Stimulated activated CD4-positive, alpha-beta T cell treated with anti-CD3 and anti-CD28 coated beads, Interleukin-12 subunit alpha, Interleukin-12 subunit beta, amount 100 ng/mL, for 4 hours (primary cell): ENCODE measurements at regions not wholly inside any gene's neighbourhood (a gene's known extent, or its start where the extent isn't known, plus 50 kb on each side); places are given as distances from the start of the nearest gene placed in this dataset.

Experiments used
- DNase-seq: peaks from one replicate; pipeline ENCODE4 v3.0.0-alpha.2; 2020

- DNase-seq, result no peak
Observed at GRCh38 chr16:86286991-86287663, 223.2 kb upstream of the FOXF1 start.

- DNase-seq, result no peak
Observed at GRCh38 chr16:86287664-86288201, 222.6 kb upstream of the FOXF1 start.

GRCh38 chr16:86288716-86289294 lies 221.5 kb upstream of the FOXF1 start:
- DNase-seq, result no peak

DNA sequence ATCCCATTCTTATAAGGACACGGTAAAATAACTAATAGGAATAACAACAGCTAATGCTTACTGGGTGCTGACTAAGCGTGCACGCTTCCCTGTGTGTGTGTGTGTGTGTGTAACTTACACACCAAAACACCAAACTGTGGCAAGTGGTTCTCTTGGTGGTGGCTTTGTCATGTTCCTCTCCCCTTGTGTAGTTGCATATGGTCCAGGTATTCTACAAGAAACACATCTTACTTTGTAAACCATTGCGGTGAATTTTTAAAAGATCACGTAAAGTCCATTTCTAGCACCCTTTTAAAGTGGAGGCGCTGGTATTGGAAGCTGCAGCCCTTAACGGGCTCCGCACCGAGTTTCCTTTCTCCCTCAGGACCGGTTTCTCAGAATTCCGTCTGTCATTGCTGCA lies 221.0 kb upstream of the FOXF1 start:
- DNase-seq, result no peak

DNA sequence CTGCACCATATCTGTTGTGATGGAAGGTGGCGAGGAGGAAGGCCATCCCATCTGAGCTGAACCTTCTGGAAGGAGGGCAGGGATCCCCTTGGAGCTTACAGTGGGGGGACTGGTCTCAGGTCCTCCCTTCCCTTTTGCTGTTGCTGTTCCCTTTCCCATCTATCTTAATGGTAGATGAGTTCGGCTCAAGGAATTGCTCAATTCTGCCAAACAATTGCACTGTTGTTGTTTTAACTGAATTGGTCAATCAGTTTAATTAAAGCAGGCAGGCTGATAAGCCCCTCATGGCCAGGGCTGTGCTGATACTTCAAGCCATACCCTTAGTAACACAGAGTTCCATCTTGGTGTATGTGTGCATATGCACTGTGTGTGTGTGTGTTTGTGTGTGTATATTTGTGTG lies 220.4 kb upstream of the FOXF1 start:
- no peak for DNase-seq

- DNase-seq, result no peak
Observed at GRCh38 chr16:86291491-86291890, 218.8 kb upstream of the FOXF1 start.

- no peak for DNase-seq
Observed at GRCh38 chr16:86292171-86292775, 218.1 kb upstream of the FOXF1 start.

- no peak for DNase-seq
Observed at GRCh38 chr16:86292942-86293341, 217.4 kb upstream of the FOXF1 start.

GRCh38 chr16:86293906-86294305 lies 216.4 kb upstream of the FOXF1 start:
- no peak for DNase-seq

DNA sequence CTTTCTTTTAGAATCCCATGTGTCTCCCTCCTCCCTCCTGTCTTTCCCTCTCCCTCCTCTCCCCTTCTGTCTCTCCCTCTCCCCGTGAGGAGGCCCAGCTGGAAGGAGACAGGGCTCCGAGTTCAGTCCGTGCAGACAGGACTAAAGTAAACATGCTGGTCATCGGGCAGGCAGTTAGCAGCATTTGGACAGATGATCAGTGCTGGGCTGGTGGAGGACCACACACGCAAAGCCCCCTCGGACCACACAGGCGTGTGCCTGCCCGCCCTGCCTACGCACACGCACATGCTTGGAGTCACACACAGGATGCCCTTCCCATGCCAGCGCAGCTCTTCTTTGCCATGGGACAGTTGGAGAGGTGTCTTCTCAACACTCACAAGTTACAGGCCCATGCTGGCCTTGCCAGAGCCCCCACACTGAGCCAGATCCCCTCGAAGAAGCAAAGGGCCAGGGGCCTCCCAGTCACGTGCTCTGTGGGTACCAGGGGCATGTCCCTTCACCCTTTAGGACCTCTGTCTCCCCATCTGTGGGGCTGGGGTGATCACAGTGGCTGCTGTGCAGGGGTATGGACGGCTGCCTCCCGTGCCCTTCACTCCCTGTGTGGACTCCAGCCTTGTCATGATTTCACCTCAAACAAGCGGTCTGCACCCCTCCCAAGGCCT lies 215.7 kb upstream of the FOXF1 start:
- DNase-seq, result no peak

DNA sequence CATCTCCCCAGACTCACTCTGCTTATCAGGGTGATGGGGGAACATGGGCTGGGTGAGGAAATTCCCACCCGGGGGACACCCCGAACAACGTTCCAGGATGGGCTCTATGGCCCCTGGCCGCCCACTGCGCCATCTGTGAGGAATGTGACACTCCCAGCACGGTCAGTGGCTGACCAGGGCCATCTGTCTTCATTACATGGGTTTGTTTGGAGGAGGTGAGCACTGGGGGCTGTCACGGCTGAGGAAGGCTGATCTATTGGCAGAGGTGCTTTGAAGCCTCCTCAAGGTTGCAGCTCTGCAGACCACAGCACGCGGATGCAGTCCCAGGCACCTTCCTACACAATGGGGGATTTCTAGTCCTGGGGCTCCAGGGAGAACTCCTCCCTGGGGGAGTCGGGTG lies 214.1 kb upstream of the FOXF1 start:
- DNase-seq, result no peak

GRCh38 chr16:86297391-86297790 lies 212.9 kb upstream of the FOXF1 start:
- DNase-seq, result no peak

GRCh38 chr16:86297866-86298757 lies 212.2 kb upstream of the FOXF1 start:
- no peak for DNase-seq

GRCh38 chr16:86298758-86299134 lies 211.6 kb upstream of the FOXF1 start:
- no peak for DNase-seq

DNA sequence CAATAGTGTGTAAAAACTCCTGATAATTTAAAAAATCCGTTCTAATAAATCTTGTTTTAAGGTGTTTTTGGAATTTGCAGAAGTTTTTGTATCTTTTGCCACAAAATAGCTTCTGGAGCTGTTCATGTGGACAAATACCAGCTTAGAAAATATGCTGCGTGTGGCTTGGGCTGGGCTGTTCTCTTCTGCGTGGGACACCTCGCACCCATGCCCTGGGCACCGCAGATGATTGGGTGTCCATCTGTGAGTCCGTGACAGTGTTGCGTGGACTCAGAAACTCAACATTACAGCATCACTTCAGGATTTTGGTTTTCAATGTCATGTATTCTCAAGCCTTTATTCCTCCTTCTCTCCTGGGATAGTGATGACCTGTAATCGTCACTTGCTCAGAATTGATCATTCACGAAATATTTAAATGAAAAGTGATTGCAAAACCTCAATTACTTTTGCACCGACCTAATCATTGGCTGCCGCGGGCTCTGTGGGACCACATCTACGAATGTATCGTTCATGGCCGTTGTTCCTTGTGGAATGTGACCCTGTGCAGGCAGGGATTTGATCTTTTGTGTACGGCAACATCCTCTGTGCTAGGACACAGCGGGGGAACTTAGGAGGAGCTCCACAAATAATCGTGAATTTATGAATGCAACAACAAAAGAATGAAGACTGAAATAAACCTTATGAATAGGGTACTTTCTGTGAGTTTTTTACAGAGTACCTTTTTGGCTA lies 210.3 kb upstream of the FOXF1 start:
- DNase-seq, result no peak

DNA sequence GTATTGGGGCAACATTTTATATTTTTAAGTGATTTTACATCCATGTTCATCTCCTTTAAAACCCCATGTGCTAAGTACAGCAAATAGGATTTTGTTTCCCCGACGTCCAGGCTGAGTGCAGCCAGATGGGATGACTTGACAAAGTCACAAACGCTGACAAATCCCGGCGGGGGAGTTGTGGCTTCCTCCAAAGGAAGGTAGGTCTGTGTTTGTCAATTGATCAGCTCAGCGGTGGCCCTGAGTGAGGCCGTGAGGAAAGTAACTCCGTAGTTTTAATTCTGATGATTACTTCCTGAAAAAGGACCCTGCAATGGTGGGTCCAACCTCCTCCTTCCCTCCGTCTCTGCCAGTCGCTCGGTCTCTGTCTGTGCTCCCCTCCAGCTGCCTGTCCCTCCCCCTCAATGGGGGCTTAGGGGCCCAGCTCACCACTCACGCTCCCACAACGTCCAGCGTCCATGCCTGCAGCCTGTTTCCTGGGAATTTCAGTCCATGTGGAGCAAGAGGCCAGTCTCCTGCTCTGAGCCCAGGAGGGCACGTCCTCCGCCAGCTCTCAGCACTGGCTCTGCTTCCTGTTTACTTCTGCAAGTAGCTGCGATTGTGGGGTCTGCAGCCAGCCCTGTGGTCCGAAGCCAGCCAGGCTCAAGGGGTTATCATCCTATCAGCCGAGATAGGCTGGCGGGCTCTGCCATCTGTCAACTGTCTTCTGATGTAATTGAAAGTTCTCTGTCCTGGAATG lies 209.4 kb upstream of the FOXF1 start:
- DNase-seq, result no peak

DNA sequence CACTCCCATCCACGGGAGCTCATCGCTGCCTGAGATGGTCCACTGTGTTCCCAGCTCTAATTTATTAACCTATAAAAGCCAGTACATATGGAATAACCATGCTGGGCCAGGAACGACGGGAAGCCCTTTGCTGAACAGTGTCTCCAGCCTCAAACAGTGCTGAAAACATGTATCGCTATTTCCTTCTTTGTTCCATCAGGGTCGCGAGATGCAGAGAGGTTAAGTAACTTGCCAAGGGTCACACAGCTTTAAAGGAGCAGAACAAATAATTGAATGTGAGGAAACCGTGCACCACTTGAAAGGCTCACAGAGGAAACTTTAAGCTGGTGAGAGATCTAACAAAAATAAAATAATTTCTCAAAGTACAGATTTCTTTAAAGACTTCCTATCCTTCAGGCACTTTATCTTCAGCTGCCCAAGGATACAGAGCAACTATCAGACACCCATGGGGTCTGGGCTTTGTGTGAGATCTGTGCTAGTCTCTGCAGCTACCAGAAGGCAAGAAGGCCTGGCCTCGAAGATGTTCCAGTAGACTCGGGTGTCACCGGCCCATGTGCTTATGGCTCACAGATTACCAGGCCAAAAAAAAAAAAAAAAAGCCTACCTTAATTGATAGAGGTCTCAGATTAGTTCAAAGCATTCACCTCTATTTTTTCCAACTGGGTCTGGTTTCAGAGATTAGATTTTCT lies 207.8 kb upstream of the FOXF1 start:
- DNase-seq, result no peak

DNA sequence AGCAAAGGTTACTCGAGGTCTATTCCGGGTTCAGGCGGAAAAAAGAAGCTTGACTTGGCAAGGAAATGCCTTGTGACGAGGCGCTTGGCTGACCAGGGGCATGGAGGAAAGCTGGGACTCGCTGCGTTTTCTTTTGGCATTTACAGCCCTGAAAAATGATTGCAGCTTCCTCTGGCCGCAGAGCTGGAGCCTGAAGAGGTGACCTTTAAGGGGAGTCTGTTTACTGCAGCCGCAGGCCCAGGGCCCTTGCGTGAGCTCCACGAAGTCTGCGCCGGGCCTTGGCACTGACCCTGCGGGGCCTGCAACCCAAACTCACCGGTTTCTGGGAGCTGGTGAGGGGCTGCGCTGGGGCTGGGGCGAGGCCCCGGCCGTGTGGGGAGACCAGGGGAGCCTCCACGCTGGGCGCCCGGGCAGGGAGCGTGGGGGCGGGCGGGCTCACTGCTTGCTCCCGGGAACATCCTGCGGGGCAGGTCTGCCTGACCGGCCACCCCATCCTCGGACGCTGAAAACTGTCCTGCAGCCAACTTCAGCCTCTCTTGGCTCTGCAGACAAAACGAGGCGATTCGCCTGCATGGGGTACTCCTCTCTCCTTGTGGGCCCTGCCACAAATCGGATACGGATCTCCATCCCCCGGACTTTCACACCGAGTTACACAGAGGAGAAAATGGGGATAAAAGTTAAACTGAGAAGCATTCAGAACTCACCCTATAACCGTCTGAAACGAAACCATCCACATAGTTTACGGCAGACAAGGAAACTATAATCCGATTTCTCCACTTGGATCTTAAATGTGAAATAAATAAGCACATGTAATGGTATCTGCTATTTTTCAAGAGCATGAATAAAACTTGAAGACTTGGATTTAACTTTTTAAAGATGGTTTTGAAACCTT lies 206.3 kb upstream of the FOXF1 start:
- no peak for DNase-seq

DNA sequence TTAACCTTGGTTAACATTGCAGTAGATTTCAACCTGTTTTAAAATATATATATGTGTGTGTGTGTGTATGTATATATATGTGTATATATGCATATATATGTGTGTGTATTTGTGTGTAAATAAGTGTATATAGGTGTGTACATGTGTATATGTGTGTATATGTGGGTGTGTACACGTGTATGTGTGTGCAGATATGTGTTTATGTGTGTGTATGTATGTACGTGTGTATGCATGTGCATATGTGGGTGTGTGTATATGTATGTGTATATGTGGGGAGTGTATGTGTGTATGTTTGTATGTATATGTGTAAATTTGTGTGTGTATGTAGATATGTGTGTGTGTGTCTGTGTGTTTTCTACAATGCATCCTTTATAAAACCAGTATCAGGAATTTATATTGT lies 205.5 kb upstream of the FOXF1 start:
- no peak for DNase-seq

- no peak for DNase-seq
Observed at GRCh38 chr16:86305440-86305839, 204.9 kb upstream of the FOXF1 start.
